ENCODE measurements at regions not wholly inside any gene's neighbourhood (a gene's known extent, or its start where the extent isn't known, plus 50 kb on each side); places are given as distances from the start of the nearest gene placed in this dataset.

DNA sequence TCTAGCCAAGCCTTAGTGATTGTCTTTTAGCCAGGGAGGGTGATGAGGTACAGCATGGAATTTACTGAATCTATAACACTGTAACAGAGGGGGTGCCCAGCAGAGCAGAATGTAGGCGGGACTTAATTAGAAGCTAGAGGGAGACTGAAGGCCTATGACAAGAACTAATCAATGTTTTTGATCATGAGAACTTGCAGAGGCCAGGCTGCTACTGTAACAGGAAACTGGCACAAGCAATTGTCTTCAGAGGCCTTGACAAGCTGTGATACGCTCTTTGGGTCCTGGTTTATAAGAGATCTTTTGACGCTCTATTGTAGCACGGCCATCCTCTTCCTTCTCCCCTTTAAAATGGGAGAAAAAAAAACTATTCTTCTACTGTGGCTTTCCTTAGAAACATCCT, 1297.3 kb downstream of the JRKL start:
- no peak overlapping the region for H3K4me3 ChIP-seq

More for the DNA sequence above, 1297.3 kb downstream of the JRKL start:
- no peak for DNase-seq (ENCODE audit: low read depth, low spot score)
- H2AFZ ChIP-seq (ENCODE audit: control insufficient read depth, low read depth, low read length), result no peak overlapping the region
- ChIA-PET RAD21 (ENCODE audit: unreplicated experiment) (no interaction called here), CTCF (interaction anchor here (0.6 kb wide), 1 partner anchor 76 kb away, joined by 3 read pairs; no protein-coding TSS in a partner anchor), SMC1A (ENCODE audit: uncharacterized antibody, unreplicated experiment) (no interaction called here), POLR2A (no interaction called here)
- TF ChIP-seq, protein P1, sequence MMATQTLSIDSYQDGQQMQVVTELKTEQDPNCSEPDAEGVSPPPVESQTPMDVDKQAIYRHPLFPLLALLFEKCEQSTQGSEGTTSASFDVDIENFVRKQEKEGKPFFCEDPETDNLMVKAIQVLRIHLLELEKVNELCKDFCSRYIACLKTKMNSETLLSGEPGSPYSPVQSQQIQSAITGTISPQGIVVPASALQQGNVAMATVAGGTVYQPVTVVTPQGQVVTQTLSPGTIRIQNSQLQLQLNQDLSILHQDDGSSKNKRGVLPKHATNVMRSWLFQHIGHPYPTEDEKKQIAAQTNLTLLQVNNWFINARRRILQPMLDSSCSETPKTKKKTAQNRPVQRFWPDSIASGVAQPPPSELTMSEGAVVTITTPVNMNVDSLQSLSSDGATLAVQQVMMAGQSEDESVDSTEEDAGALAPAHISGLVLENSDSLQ (IDR thresholded peaks at IDR 0.05), result no peak
- TF ChIP-seq SIX5 (IDR thresholded peaks at IDR 0.05; ENCODE audit: low read depth, low read length, severe bottlenecking) (no peak), SP1 (IDR thresholded peaks at IDR 0.05; ENCODE audit: low read depth, low read length) (no peak), NFYB (IDR thresholded peaks at IDR 0.05; ENCODE audit: insufficient read depth, low read depth, low read length) (no peak), MTA3 (IDR thresholded peaks at IDR 0.05; ENCODE audit: borderline replicate concordance, low read length) (no peak)
- TF ChIP-seq, protein P2, sequence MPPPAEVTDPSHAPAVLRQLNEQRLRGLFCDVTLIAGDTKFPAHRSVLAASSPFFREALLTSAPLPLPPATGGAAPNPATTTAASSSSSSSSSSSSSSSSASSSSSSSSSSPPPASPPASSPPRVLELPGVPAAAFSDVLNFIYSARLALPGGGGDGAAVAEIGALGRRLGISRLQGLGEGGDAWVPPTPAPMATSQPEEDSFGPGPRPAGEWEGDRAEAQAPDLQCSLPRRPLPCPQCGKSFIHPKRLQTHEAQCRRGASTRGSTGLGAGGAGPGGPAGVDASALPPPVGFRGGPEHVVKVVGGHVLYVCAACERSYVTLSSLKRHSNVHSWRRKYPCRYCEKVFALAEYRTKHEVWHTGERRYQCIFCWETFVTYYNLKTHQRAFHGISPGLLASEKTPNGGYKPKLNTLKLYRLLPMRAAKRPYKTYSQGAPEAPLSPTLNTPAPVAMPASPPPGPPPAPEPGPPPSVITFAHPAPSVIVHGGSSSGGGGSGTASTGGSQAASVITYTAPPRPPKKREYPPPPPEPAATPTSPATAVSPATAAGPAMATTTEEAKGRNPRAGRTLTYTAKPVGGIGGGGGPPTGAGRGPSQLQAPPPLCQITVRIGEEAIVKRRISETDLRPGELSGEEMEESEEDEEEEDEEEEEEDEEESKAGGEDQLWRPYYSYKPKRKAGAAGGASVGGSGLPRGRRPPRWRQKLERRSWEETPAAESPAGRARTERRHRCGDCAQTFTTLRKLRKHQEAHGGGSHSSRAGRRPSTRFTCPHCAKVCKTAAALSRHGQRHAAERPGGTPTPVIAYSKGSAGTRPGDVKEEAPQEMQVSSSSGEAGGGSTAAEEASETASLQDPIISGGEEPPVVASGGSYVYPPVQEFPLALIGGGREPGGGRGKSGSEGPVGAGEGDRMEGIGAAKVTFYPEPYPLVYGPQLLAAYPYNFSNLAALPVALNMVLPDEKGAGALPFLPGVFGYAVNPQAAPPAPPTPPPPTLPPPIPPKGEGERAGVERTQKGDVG (CRISPR knock-in tag; IDR thresholded peaks at IDR 0.05), result no peak
- in situ Hi-C loops (cut with MboI) (no loop called here), intact Hi-C loops (cut with micrococcal nuclease; ENCODE audit: unreplicated experiment) (loop anchor here (5.0 kb wide), 1 partner anchor 50 kb away; no protein-coding TSS in a partner anchor)
- no peaks in the 10 kb centered on the region for H3K36me3 ChIP-seq (ENCODE audit: control insufficient read depth in 2 of 2, insufficient read depth in 2 of 2, low read length in 1 of 2)
- no peaks in the 10 kb centered on the region for H3K9me3 ChIP-seq (replicated peaks; ENCODE audit: control insufficient read depth, insufficient read depth, low read length)
- no peaks in the 10 kb centered on the region for H3K27me3 ChIP-seq (replicated peaks in 1 of 2; ENCODE audit: control insufficient read depth in 2 of 2, insufficient read depth in 2 of 2, low read length in 1 of 2)
- FAIRE-seq, result no peak
- H3K4me2 ChIP-seq (ENCODE audit: control insufficient read depth, insufficient read depth), result no peak overlapping the region
- 67% methylated on average over 4 of the region's 4 CpGs for WGBS (ENCODE audit: insufficient coverage, insufficient replicate concordance, low lambda C conversion rate, missing lambda C conversion rate)
- no peaks in the 10 kb centered on the region for H4K20me1 ChIP-seq (ENCODE audit: control insufficient read depth, insufficient read depth)
- no TSS peak for BruUV-seq (replicated peaks)
- no peak for ATAC-seq
- H3K9ac ChIP-seq (ENCODE audit: control insufficient read depth, insufficient read depth, low read length), result no peak overlapping the region
- no peaks in the 10 kb centered on the region for H3K79me2 ChIP-seq (ENCODE audit: control insufficient read depth, insufficient read depth, low read length)
- H3K4me1 ChIP-seq (ENCODE audit: control insufficient read depth, insufficient read depth, low read length), result no peaks in the 10 kb centered on the region
- no peak overlapping the region for H3K27ac ChIP-seq (ENCODE audit: control insufficient read depth, insufficient read depth)

Data from GM12878 (cell line).